HFFc6 (cell line): ENCODE measurements at regions not wholly inside any gene's neighbourhood (a gene's known extent, or its start where the extent isn't known, plus 50 kb on each side); places are given as distances from the start of the nearest gene placed in this dataset.

ENCODE experiments used
- DNase-seq: peaks from one replicate; pipeline ENCODE4 v3.0.0-alpha.2; 2018
- H3K27ac Mint-ChIP-seq: 2 replicates; pipeline ENCODE4 v1.8.0; 2020; ENCODE audit warnings: mild to moderate bottlenecking, mixed read lengths
- H3K27me3 Mint-ChIP-seq: 2 replicates; pipeline ENCODE4 v1.8.0; 2021; ENCODE audit warnings: mild to moderate bottlenecking, moderate library complexity, mixed read lengths; ENCODE audit not compliant: insufficient read depth
- H3K36me3 Mint-ChIP-seq: 2 replicates; pipeline ENCODE4 v1.8.0; 2021; ENCODE audit warnings: low read depth, mixed read lengths
- H3K4me1 Mint-ChIP-seq: 2 replicates; pipeline ENCODE4 v1.8.0; 2020; ENCODE audit warnings: low read depth, mixed read lengths
- H3K4me3 Mint-ChIP-seq: 2 replicates; pipeline ENCODE4 v1.8.0; 2020; ENCODE audit warnings: mild to moderate bottlenecking, moderate library complexity, mixed read lengths
- H3K9me3 Mint-ChIP-seq: 2 replicates; pipeline ENCODE4 v1.8.0; 2020; ENCODE audit warnings: mild to moderate bottlenecking, mixed read lengths
- CTCF ChIP-seq: fragments of 200-600 bp; sonication (generic); IDR thresholded peaks from 2 replicates; pipeline ENCODE4 v1.5.0; 2021; ENCODE audit warnings: antibody characterized with exemption, mild to moderate bottlenecking

GRCh38 chr6:133644892-133645619 is 243.9 kb upstream of the TCF21 start:
- Mint-ChIP-seq H3K9me3 (no peaks in the 10 kb centered on the region), H3K27ac (peak overlapping the region; percentile 84), H3K36me3 (no peaks in the 10 kb centered on the region), H3K27me3 (no peaks in the 10 kb centered on the region), H3K4me3 (peak overlapping the region; percentile 44), H3K4me1 (peaks cover 58% of the 10 kb centered on the region)
- DNase-seq: peak; percentile 51
- no peak for TF ChIP-seq CTCF

GRCh38 chr6:133645966-133646740 is 242.8 kb upstream of the TCF21 start:
- H3K27me3 Mint-ChIP-seq: no peaks in the 10 kb centered on the region
- TF ChIP-seq CTCF: no peak
- H3K4me1 Mint-ChIP-seq: peaks cover 53% of the 10 kb centered on the region
- no peaks in the 10 kb centered on the region for H3K36me3 Mint-ChIP-seq
- peak; percentile 84 for DNase-seq
- H3K27ac Mint-ChIP-seq: peak overlapping the region; percentile 84
- H3K4me3 Mint-ChIP-seq: peak overlapping the region; percentile 50
- H3K9me3 Mint-ChIP-seq: no peaks in the 10 kb centered on the region

- Mint-ChIP-seq H3K9me3 (no peaks in the 10 kb centered on the region), H3K27ac (no peak overlapping the region), H3K4me1 (peaks cover 51% of the 10 kb centered on the region), H3K36me3 (no peaks in the 10 kb centered on the region), H3K4me3 (no peak overlapping the region), H3K27me3 (no peaks in the 10 kb centered on the region)
- DNase-seq: no peak
- no peak for TF ChIP-seq CTCF
Observed at GRCh38 chr6:133648581-133648980, 240.3 kb upstream of the TCF21 start.

GRCh38 chr6:133671376-133671775 is 217.5 kb upstream of the TCF21 start:
- no peak for TF ChIP-seq CTCF

GRCh38 chr6:133673056-133673455 is 215.9 kb upstream of the TCF21 start:
- TF ChIP-seq CTCF: no peak
- DNase-seq: no peak
- no peaks in the 10 kb centered on the region; the same call in 1 of the 2 replicates for H3K27me3 Mint-ChIP-seq
- H3K27ac Mint-ChIP-seq: no peak overlapping the region
- peaks cover 33% of the 10 kb centered on the region for H3K4me1 Mint-ChIP-seq
- no peak overlapping the region for H3K4me3 Mint-ChIP-seq
- no peaks in the 10 kb centered on the region for H3K36me3 Mint-ChIP-seq
- H3K9me3 Mint-ChIP-seq: no peaks in the 10 kb centered on the region

More at GRCh38 chr6:133671376-133671775, 217.5 kb upstream of the TCF21 start:
- H3K27me3 Mint-ChIP-seq: no peaks in the 10 kb centered on the region; the same call in 1 of the 2 replicates
- H3K4me3 Mint-ChIP-seq: no peak overlapping the region
- H3K9me3 Mint-ChIP-seq: no peaks in the 10 kb centered on the region
- H3K36me3 Mint-ChIP-seq: no peaks in the 10 kb centered on the region
- H3K27ac Mint-ChIP-seq: no peak overlapping the region
- no peak for DNase-seq
- peaks cover 36% of the 10 kb centered on the region for H3K4me1 Mint-ChIP-seq
